Ascending aorta (tissue), 2 donors: ENCODE measurements at regions not wholly inside any gene's neighbourhood (a gene's known extent, or its start where the extent isn't known, plus 50 kb on each side); places are given as distances from the start of the nearest gene placed in this dataset.

Source experiments
- DNase-seq, 2 donors: peaks; one replicate each; pipeline ENCODE4 v3.0.0-alpha.2; 2019; ENCODE audit warnings: low spot score in 2 of 2
- H3K27ac ChIP-seq, 2 donors: fragments of 200-600 bp; sonication (generic); one replicate each; pipeline ENCODE4 v1.5.1; 2016 to 2017; ENCODE audit warnings: mild to moderate bottlenecking in 1 of 2
- H3K27me3 ChIP-seq: fragments of 200-600 bp; sonication (generic); one replicate; pipeline ENCODE4 v1.5.1; 2017
- H3K36me3 ChIP-seq, 2 donors: fragments of 200-600 bp; sonication (generic); one replicate each; pipeline ENCODE4 v1.5.1; 2016
- H3K4me1 ChIP-seq, 2 donors: fragments of 200-600 bp; sonication (generic); one replicate each; pipeline ENCODE4 v1.5.1; 2016 to 2017; ENCODE audit warnings: mild to moderate bottlenecking in 1 of 2
- H3K4me3 ChIP-seq, 2 donors: fragments of 200-600 bp; sonication (generic); one replicate each; pipeline ENCODE4 v1.5.1; 2016 to 2017; ENCODE audit warnings: mild to moderate bottlenecking in 1 of 2
- H3K9me3 ChIP-seq, 2 donors: fragments of 200-600 bp; sonication (generic); one replicate each; pipeline ENCODE4 v1.5.1; 2016
- intact Hi-C: fragments of 100-400 bp; cut with DNase I; formaldehyde crosslinking; loops from one replicate; pipeline ENCODE4 v1.15.1; 2023
- TF ChIP-seq, protein P1 (sequence below), 3 experiments: fragments of 200-600 bp in 2 of 3; fragments of 450-650 bp in 1 of 3; sonication (generic) in 2 of 3; IDR thresholded peaks; one replicate each; pipeline ENCODE4 v1.5.1; 2016 to 2019; ENCODE audit warnings: antibody characterized with exemption in 3 of 3, mild to moderate bottlenecking in 1 of 3, moderate library complexity in 1 of 3

- Histone ChIP-seq H3K27me3 (no peaks in the 10 kb centered on the region), H3K36me3 (no peaks in the 10 kb centered on the region), H3K4me3 (no peak overlapping the region), H3K4me1 (no peaks in the 10 kb centered on the region), H3K27ac (no peak overlapping the region), H3K9me3 (no peaks in the 10 kb centered on the region)
- TF ChIP-seq, protein P1, sequence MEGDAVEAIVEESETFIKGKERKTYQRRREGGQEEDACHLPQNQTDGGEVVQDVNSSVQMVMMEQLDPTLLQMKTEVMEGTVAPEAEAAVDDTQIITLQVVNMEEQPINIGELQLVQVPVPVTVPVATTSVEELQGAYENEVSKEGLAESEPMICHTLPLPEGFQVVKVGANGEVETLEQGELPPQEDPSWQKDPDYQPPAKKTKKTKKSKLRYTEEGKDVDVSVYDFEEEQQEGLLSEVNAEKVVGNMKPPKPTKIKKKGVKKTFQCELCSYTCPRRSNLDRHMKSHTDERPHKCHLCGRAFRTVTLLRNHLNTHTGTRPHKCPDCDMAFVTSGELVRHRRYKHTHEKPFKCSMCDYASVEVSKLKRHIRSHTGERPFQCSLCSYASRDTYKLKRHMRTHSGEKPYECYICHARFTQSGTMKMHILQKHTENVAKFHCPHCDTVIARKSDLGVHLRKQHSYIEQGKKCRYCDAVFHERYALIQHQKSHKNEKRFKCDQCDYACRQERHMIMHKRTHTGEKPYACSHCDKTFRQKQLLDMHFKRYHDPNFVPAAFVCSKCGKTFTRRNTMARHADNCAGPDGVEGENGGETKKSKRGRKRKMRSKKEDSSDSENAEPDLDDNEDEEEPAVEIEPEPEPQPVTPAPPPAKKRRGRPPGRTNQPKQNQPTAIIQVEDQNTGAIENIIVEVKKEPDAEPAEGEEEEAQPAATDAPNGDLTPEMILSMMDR (IDR thresholded peaks at IDR 0.05): no peak
- DNase-seq: no peak
- intact Hi-C loops: no loop called here
Observed at GRCh38 chr1:37399205-37399604, 75.2 kb upstream of the ZC3H12A start.

DNA sequence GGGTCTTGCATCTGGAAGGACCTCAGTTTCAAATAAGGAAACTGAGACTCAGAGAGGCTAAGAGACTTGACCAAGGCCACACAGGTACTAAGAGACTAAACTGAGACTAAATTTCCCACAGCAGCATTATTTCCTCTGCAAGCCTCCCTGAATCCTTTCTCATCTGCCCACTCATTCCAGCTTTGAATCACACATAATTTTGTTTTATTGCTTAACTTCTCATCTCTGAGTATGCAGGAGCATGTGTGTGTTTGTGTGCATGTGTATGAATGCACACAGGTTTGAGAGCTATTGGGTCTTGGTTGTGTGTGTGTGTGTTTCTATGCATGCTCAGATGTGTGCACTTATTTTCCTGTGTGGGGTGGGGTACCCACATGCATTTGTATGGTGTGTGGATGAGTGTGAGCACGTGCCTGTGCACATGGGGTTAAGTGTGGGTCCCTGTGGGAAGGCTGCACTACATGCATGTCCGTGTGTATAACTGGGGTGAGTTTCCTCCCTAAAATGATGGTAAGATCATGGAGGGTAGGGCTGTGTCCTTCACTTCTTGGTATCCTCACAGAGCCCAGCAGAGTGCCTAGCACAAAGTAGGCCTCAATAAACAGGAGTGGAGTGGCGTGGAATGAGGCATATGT is 74.4 kb upstream of the ZC3H12A start:
- Histone ChIP-seq H3K9me3 (no peaks in the 10 kb centered on the region), H3K27ac (no peak overlapping the region), H3K4me1 (no peaks in the 10 kb centered on the region), H3K36me3 (no peaks in the 10 kb centered on the region), H3K4me3 (no peak overlapping the region), H3K27me3 (no peaks in the 10 kb centered on the region)
- intact Hi-C loops: no loop called here
- TF ChIP-seq, protein P1 (IDR thresholded peaks at IDR 0.05): no peak
- DNase-seq: no peak

GRCh38 chr1:37400466-37401225 is 73.7 kb upstream of the ZC3H12A start:
- DNase-seq: no peak

DNA sequence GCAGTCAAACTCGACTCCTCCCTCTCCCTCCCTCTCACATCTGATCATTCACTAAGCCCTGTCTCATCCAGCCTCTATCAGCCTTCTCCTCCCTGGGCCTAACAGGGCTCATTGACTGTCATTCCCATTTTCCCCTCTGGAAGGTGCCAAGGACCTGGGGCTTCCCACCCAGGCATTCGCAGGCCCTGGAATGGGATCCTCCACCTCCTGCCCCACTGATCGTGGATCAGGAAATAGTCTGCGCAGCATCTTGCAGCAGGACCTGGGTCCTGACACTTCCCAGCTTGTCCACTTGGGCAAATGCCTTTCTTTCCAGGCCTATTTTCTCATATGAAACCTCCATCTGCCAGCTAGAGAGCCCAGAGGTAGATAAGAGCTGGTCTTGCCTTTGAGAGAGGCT is 71.2 kb upstream of the ZC3H12A start:
- TF ChIP-seq, protein P1 (IDR thresholded peaks at IDR 0.05): no peak
- intact Hi-C loops: no loop called here
- Histone ChIP-seq H3K4me3 (no peak overlapping the region), H3K36me3 (no peaks in the 10 kb centered on the region), H3K27me3 (no peaks in the 10 kb centered on the region), H3K4me1 (no peaks in the 10 kb centered on the region), H3K9me3 (no peaks in the 10 kb centered on the region), H3K27ac (no peak overlapping the region)
- DNase-seq: no peak

More at GRCh38 chr1:37400466-37401225, 73.7 kb upstream of the ZC3H12A start:
- Histone ChIP-seq H3K9me3 (no peaks in the 10 kb centered on the region), H3K27me3 (no peaks in the 10 kb centered on the region), H3K36me3 (no peaks in the 10 kb centered on the region), H3K4me1 (no peaks in the 10 kb centered on the region), H3K4me3 (no peak overlapping the region), H3K27ac (no peak overlapping the region)
- TF ChIP-seq, protein P1 (IDR thresholded peaks at IDR 0.05): no peak
- intact Hi-C loops: no loop called here

DNA sequence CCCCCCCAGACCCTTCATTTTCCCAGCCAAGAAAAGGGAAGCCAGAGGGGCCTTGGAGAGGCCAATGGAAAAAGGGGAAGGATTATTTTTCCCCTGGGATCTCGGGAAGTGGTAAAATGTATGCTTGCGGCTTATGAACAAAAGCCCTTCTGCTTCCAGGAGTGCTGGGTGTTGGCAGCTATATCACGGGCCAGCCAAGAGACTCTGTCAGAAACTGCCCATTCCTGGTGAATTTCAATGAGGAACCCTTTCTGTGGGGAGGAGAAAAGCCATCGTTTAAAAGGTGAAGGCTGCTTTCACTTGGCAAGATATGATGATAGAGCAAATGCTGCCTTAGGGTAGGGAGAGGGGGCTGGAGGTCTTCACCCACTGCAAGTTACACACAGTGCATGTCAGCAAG is 69.7 kb upstream of the ZC3H12A start:
- no peaks in the 10 kb centered on the region for H3K9me3 ChIP-seq
- intact Hi-C loops: no loop called here
- no peaks in the 10 kb centered on the region for H3K27me3 ChIP-seq
- no peaks in the 10 kb centered on the region for H3K36me3 ChIP-seq
- DNase-seq: no peak
- no peak overlapping the region for H3K27ac ChIP-seq
- no peak overlapping the region for H3K4me3 ChIP-seq
- TF ChIP-seq, protein P1 (IDR thresholded peaks at IDR 0.05): no peak
- no peaks in the 10 kb centered on the region for H3K4me1 ChIP-seq
